NCI-H2227 (cell line): ENCODE measurements at regions not wholly inside any gene's neighbourhood (a gene's known extent, or its start where the extent isn't known, plus 50 kb on each side); places are given as distances from the start of the nearest gene placed in this dataset.
"Not testable (repeated sequence)": the region's sequence is repeated elsewhere in the genome, so short reads cannot be mapped to it uniquely, and the experiment has no call there.

Source experiments
- DNase-seq: peaks from one replicate; lab custom pipeline; 2025; ENCODE audit not compliant: unreplicated experiment; lab: John Stamatoyannopoulos, UW

DNA sequence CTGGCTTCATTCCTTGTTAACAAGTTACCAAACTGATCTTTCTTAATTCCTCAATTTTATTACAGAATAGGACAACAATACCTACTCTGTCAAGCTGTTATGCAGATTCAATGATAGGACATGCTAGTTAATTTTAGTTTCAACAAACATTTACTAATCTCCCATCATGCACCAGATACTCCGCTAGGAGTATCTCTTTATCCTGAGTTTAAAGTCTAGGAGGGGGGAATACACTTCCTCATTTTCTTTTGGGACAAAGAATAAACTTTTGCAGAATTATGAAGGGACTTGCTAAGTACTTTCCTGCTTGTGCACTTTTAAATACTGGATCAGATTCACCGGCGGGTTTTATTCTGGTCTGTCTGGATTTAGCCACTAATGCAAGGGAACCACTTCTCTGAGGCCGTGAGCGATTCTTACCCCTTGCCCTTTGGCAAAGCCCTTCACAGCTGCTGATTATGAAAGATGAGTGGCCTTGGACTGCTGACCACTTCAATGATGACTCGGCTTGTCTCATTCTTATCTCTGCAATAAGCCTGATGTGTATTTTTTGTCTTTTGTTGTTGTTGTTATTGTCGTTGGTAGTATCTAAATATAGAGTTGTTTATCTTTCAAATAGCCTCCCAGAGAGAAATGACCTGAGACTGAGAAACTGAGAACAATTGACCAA is 73.9 kb downstream of the RMI1 start:
- no peak for DNase-seq

DNA sequence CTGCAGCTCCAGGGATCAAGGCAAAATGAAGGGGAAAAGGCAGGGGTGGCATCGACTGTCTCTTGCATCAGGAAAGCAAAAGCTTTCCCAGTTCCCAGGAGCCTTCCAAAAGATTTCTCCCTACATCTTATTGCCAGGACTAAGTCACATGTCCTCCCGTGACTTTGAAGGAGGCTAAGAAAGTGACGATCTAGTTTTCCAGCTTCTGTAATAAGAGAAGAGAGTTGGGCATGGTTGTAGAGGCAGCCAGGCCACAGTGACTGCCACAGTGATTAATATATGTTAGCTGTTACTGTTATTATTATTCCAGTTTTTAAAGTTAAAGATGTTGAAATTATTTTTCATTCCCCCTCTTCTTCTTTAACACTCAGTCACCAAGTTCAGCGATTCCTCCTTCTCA is 77.1 kb downstream of the RMI1 start:
- DNase-seq = no peak

- no peak for DNase-seq
These were observed 79.3 kb downstream of the RMI1 start for GRCh38 chr9:84059936-84060335.

- no peak for DNase-seq
These were observed 81.1 kb downstream of the RMI1 start for GRCh38 chr9:84061613-84062193.

DNA sequence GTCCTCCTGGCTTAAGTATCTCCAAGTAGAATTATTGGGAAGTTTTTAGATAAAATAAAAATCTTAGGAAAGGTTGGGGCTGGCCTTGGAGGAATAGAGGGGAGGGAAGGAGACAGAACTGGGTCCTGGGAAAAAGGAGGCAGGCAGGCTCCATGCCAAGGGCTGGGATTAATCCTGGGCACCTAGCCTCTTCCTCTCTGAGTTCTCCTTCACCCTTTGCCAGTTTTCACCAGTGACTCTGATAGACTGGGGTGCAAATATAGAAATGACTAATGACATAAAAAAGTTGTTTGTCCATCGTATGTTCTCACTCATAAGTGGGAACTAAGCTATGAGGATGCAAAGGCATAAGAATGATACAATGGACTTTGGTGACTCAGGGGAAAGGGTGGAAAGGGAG is 81.9 kb downstream of the RMI1 start:
- no peak for DNase-seq

- peak; percentile 36 for DNase-seq
These were observed 87.2 kb downstream of the RMI1 start for GRCh38 chr9:84067821-84068220.

- DNase-seq = no peak
These were observed 88.3 kb downstream of the RMI1 start for GRCh38 chr9:84068872-84069271.

DNA sequence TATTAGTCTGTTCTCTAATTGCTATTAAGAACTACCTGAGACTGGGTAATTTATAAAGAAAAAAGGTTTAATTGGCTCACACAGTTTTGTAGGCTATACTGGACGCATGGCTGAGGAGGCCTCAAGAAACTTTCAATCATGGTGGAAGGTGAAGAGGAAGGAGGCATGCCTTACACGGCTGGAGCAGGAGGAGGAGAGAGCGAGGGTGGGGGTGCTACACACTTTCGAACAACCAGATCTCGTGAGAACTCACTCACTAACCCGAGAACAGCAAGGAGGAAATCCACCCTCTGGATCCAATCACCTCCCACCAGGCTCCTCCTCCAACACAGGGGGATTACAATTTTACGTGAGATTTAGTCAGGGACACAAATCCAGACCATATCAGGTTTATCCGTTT is 90.0 kb downstream of the RMI1 start:
- no peak for DNase-seq

- DNase-seq = no peak
These were observed 92.1 kb downstream of the RMI1 start for GRCh38 chr9:84072621-84073180.

GRCh38 chr9:84075004-84075403 is 94.4 kb downstream of the RMI1 start:
- no peak for DNase-seq

GRCh38 chr9:84076384-84076783 is 95.8 kb downstream of the RMI1 start:
- DNase-seq = no peak

DNA sequence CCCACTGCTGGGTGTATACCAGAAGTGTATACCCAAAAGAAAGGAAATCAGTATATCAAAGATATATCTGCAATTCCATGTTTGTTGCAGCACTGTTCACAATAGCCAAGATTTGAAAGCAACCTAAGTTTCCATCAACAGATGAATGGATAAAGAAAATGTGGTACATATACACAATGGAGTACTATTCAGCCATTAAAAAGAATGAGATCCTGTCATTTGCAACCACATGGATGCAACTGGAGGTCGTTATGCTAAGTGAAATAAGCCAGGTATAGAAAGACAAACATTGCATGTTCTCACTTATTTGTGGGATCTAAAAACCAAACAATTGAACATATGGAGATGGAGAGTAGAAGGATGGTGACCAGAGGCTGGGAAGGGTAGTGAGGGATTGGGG is 97.2 kb downstream of the RMI1 start:
- DNase-seq = not testable (repeated sequence)

GRCh38 chr9:84079994-84080393 is 99.4 kb downstream of the RMI1 start:
- no peak for DNase-seq

- DNase-seq = peak; percentile 6
These were observed 121.5 kb downstream of the RMI1 start for GRCh38 chr9:84101964-84102632.

DNA sequence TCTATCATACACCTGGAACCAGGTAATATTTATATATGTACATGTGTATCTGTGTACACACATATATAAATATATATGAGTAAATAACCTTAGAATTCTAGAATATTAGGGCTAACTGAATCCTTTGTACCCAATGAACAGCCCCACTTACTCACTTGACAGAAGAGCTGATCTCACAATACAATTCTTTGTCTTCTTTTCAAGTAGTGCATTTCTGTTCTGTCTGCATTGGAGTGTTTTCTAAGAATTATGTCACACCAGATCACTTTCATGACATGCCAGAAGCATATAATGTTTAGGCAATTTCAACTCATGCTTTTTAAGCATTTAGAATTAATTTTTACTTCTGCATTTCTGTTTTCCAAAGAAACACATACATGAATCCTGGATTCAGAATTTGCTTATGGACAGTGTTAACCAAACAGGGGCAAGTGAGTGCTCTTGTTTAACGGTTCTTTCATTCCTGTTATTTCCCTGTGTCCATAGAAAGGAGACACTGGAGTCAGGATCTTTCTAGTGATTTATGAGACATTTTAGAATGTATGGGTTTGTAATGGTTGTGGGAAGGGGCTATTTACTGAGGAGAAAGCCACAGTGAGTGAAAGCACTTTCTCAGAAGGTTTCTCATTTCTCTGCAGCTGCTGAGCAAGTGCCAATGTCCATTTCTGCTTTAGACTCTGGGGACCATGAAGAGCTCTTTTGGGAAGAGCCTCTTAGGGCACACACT is 123.2 kb downstream of the RMI1 start:
- DNase-seq = no peak

- no peak for DNase-seq
These were observed 126.5 kb downstream of the RMI1 start for GRCh38 chr9:84107081-84107480.

DNA sequence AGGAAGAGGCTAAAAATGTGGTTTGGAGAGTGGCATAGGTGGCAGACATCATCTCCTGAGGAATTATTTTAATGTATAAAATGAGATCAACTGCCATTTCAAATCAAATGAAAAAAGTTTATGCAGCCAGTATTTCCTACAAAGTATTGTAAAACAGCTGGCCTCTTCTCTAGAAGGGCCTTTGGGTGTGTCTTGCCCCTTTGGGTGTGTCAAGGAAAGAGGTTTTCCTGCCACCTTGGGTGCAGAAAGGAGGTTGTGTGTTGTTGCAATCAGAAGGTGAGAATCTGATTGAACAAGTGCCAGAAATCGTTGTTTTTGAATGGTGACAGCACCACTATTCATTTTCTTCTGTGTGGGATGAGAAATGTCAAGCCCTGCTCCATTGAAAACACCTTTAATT is 127.4 kb downstream of the RMI1 start:
- no peak for DNase-seq

- DNase-seq = peak; percentile 6
These were observed 131.1 kb downstream of the RMI1 start for GRCh38 chr9:84111726-84112125.

DNA sequence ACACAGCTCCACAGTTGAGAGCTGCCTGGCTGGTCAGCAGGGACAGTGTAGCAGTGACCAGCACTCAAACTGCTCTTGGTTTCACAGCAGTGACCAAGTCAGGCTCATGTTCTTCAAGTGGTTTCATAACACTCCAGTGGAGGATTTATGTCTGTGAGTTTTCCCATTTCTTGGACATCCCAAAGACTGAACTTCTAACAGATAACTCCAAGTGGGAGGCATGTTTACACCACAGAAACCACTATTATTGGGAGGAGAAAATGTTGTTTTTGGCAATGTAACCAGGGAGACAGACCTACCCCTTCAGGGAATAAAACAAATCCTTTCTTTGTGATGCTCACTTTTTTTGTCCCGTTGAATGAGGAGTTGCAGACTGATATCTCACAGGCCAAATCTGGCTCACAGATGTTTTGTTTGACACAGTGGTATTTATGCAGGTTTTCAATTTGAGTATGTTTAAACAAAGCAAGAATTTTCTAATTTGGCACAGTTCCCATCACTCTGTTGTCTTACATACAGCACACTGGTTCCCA is 141.5 kb downstream of the RMI1 start:
- DNase-seq = no peak

- no peak for DNase-seq
These were observed 142.0 kb downstream of the RMI1 start for GRCh38 chr9:84122572-84122971.

DNA sequence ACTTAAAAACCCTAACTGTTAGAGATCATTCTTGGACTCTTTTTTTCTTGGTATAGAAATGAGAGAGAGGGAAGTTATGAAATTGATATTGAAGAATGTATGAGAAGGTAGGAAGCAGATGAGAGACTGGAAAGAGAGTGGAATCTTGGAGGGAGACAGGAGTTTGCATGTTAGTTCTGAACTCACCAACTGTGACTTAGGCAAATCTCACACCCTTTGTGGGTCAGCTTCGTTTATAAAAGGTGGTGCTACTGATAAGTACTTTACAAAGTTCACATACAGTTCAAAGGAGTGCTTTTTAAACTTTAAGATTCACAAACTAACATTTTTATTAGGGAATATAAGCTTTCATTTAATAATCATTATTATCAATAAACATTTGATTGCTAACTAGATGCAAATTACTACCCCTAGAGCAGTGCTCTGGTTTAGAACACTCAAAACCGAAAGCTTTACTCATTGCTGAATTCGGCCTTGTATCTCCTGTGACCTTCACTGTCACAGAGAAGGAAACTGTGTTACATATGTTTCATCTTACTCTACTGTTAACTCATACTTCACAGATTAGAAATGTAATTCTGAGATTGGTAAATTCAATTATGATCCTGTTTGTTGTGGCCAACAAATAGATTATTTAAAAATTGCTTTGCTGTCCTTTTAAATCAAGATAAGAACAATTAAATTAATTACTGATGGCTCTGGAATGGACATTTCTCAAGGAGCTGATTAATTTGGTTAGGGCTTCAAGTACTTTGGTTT is 143.2 kb downstream of the RMI1 start:
- DNase-seq = no peak
